Endodermal cell (in vitro differentiated cells): ENCODE measurements at regions not wholly inside any gene's neighbourhood (a gene's known extent, or its start where the extent isn't known, plus 50 kb on each side); places are given as distances from the start of the nearest gene placed in this dataset.
"Not testable (repeated sequence)": the region's sequence is repeated elsewhere in the genome, so short reads cannot be mapped to it uniquely, and the experiment has no call there.

Experiments
- DNase-seq: peaks from one replicate; pipeline ENCODE4 v3.0.0-alpha.2; 2017
- H3K27ac ChIP-seq: 2 replicates; pipeline ENCODE4 v1.5.1; 2013; ENCODE audit warnings: mild to moderate bottlenecking, low read depth, low read length, moderate library complexity
- H3K27me3 ChIP-seq: 2 replicates; pipeline ENCODE4 v1.6.1; 2013; ENCODE audit warnings: mild to moderate bottlenecking, low read length, moderate library complexity; ENCODE audit not compliant: insufficient read depth, control insufficient read depth, poor library complexity, severe bottlenecking
- H3K36me3 ChIP-seq: 2 replicates; pipeline ENCODE4 v1.7.0; 2013; ENCODE audit warnings: mild to moderate bottlenecking, low read length, moderate library complexity; ENCODE audit not compliant: control insufficient read depth, insufficient read depth
- H3K4me1 ChIP-seq: one replicate; pipeline ENCODE4 v1.7.0; 2013; ENCODE audit warnings: low read length; ENCODE audit not compliant: control insufficient read depth, insufficient read depth
- H3K4me3 ChIP-seq: 2 replicates; pipeline ENCODE4 v1.5.1; 2013; ENCODE audit warnings: mild to moderate bottlenecking, low read length, moderate library complexity
- H3K9ac ChIP-seq: 2 replicates; pipeline ENCODE4 v1.6.1; 2013; ENCODE audit warnings: mild to moderate bottlenecking, low read length, moderate library complexity; ENCODE audit not compliant: poor library complexity, severe bottlenecking; ENCODE audit errors: extremely low read depth
- H3K9me3 ChIP-seq: 2 replicates; pipeline ENCODE4 v1.6.1; 2013; ENCODE audit warnings: mild to moderate bottlenecking, low read length, moderate library complexity; ENCODE audit not compliant: control insufficient read depth
- H3K27ac Mint-ChIP-seq: 2 replicates; pipeline ENCODE4 v1.8.0; 2020; ENCODE audit warnings: mixed read lengths
- H3K27me3 Mint-ChIP-seq: 2 replicates; pipeline ENCODE4 v1.8.0; 2021; ENCODE audit warnings: mild to moderate bottlenecking, mixed read lengths; ENCODE audit not compliant: insufficient read depth
- H3K36me3 Mint-ChIP-seq: 2 replicates; pipeline ENCODE4 v1.8.0; 2020; ENCODE audit warnings: low read depth, mixed read lengths
- H3K4me1 Mint-ChIP-seq: 2 replicates; pipeline ENCODE4 v1.8.0; 2020; ENCODE audit warnings: mixed read lengths
- H3K4me3 Mint-ChIP-seq: 2 replicates; pipeline ENCODE4 v1.8.0; 2020; ENCODE audit warnings: mild to moderate bottlenecking, moderate library complexity, mixed read lengths
- H3K9me3 Mint-ChIP-seq: 2 replicates; pipeline ENCODE4 v1.8.0; 2020; ENCODE audit warnings: mild to moderate bottlenecking, mixed read lengths
- WGBS, 2 experiments: methylation state at CpG; one replicate each; pipeline versions ENCODE4 v1.1.5 to v1.1.7; 2013; ENCODE audit warnings: missing lambda C conversion rate in 2 of 2, mixed read lengths in 1 of 2; ENCODE audit not compliant: insufficient coverage in 1 of 2, insufficient read length in 1 of 2; 5-methylcytosine and 5-hydroxymethylcytosine counted together
- TF ChIP-seq, protein P1 (sequence below): fragments of 200-600 bp; sonication (generic); conservative IDR thresholded peaks from 2 replicates; pipeline ENCODE4 v1.5.0; 2021; ENCODE audit warnings: antibody characterized with exemption, mild to moderate bottlenecking

DNA sequence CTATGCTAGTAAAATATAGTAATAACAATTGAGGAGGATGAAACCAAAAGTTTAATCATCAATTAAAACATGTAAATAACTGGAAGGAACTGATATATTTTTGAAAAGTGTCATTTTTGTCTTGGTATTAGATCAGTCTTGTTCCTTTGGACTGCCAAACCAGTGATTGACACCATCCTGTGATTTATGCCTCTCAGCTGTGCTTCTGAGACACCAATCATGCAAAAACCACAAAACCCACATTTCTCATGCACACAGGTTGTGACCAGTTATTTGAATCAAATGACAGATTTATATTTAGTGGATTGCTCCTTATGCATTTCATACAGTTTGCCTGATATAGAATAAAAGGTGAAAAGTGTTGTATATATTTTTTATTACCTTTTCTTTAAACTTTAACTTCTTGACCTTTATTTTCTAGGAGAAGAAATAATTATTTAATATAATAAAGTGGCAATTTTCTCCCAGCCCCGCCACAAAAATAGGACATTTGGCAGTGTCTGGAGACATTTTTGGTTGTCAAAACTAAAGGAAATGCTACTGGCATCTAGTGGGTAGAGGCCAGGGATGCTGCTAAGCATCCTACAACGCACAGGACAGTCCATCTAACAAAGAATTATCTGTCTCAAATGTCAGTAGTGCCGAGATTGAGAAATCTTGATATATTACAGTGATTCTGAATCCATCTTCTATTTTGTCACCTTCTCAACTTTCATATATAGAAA is 383.6 kb downstream of the BCKDHB start:
- H3K4me3 ChIP-seq = no peak overlapping the region
- no peak for DNase-seq

GRCh38 chr6:80488190-80488589 is 381.7 kb downstream of the BCKDHB start:
- no peak overlapping the region for H3K27ac Mint-ChIP-seq
- Histone ChIP-seq H3K27me3 (no peaks in the 10 kb centered on the region), H3K9me3 (no peaks in the 10 kb centered on the region), H3K9ac (no peak overlapping the region), H3K4me3 (no peak overlapping the region), H3K27ac (no peak overlapping the region), H3K36me3 (no peaks in the 10 kb centered on the region), H3K4me1 (no peaks in the 10 kb centered on the region)
- peaks cover 10% of the 10 kb centered on the region for H3K9me3 Mint-ChIP-seq
- TF ChIP-seq, protein P1, sequence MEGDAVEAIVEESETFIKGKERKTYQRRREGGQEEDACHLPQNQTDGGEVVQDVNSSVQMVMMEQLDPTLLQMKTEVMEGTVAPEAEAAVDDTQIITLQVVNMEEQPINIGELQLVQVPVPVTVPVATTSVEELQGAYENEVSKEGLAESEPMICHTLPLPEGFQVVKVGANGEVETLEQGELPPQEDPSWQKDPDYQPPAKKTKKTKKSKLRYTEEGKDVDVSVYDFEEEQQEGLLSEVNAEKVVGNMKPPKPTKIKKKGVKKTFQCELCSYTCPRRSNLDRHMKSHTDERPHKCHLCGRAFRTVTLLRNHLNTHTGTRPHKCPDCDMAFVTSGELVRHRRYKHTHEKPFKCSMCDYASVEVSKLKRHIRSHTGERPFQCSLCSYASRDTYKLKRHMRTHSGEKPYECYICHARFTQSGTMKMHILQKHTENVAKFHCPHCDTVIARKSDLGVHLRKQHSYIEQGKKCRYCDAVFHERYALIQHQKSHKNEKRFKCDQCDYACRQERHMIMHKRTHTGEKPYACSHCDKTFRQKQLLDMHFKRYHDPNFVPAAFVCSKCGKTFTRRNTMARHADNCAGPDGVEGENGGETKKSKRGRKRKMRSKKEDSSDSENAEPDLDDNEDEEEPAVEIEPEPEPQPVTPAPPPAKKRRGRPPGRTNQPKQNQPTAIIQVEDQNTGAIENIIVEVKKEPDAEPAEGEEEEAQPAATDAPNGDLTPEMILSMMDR = no peak
- WGBS, 2 experiments = 86 to 88% methylated on average over 2 of the region's 2 CpGs
- no peaks in the 10 kb centered on the region for H3K27me3 Mint-ChIP-seq
- peaks cover 15% of the 10 kb centered on the region for H3K4me1 Mint-ChIP-seq
- no peak overlapping the region for H3K4me3 Mint-ChIP-seq
- no peaks in the 10 kb centered on the region for H3K36me3 Mint-ChIP-seq
- DNase-seq = no peak

More for the DNA sequence above, 383.6 kb downstream of the BCKDHB start:
- 89% methylated on average over 3 of the region's 3 CpGs; no CpG with 5 or more reads in 1 of the 2 experiments for WGBS, 2 experiments
- Mint-ChIP-seq H3K27me3 (peaks cover under 1% of the 10 kb centered on the region), H3K9me3 (peaks cover 9% of the 10 kb centered on the region), H3K27ac (no peak overlapping the region), H3K4me3 (no peak overlapping the region), H3K36me3 (no peaks in the 10 kb centered on the region), H3K4me1 (peaks cover 7% of the 10 kb centered on the region)
- Histone ChIP-seq H3K27me3 (no peaks in the 10 kb centered on the region), H3K27ac (no peak overlapping the region), H3K36me3 (no peaks in the 10 kb centered on the region), H3K4me1 (no peaks in the 10 kb centered on the region), H3K9me3 (no peaks in the 10 kb centered on the region), H3K9ac (no peak overlapping the region)
- TF ChIP-seq, protein P1 = no peak

- H3K27ac ChIP-seq, H3K36me3 ChIP-seq, DNase-seq, H3K4me3 ChIP-seq, H3K9me3 ChIP-seq, H3K27ac Mint-ChIP-seq, H3K4me3 Mint-ChIP-seq, H3K36me3 Mint-ChIP-seq, H3K27me3 ChIP-seq, H3K27me3 Mint-ChIP-seq, H3K4me1 ChIP-seq, H3K9ac ChIP-seq, H3K9me3 Mint-ChIP-seq: not testable (repeated sequence)
- peaks cover 19% of the 10 kb centered on the region for H3K4me1 Mint-ChIP-seq
- 92% methylated on average over 9 of the region's 12 CpGs; no CpG with 5 or more reads in 1 of the 2 experiments for WGBS, 2 experiments
Measured at GRCh38 chr6:80485494-80485893, 379.0 kb downstream of the BCKDHB start.
